GM12878 (cell line): ENCODE measurements at regions not wholly inside any gene's neighbourhood (a gene's known extent, or its start where the extent isn't known, plus 50 kb on each side); places are given as distances from the start of the nearest gene placed in this dataset.

ENCODE experiments used
- ATAC-seq: fragments of 200-7000 bp; cut with Tn5 transposase; 3 replicates; pipeline ENCODE4 v1.9.1; 2020; ENCODE audit warnings: mild to moderate bottlenecking, moderate library complexity
- BruUV-seq: library from RNA; stranded (reverse); fragments of 400-500 nt; replicated peaks from 2 replicates; lab custom pipeline; 2021; lab: Mats Ljungman, UMichigan
- CTCF ChIA-PET: fragments of 300-600 bp; sonication (Branson Sonifier 250); formaldehyde crosslinking; extraction: SDS; loops from one replicate; lab custom pipeline; 2021; ENCODE audit warnings: inconsistent platforms; lab: Yijun Ruan, JAX
- POLR2A ChIA-PET: fragments of 350-600 bp; formaldehyde crosslinking; extraction: SDS; loops from one replicate; lab custom pipeline; 2021; ENCODE audit warnings: inconsistent platforms; lab: Charles Lee
- RAD21 ChIA-PET: fragments of 300-600 bp; sonication (Branson Sonifier 250); formaldehyde crosslinking; loops from one replicate; lab custom pipeline; 2023; ENCODE audit warnings: antibody characterized with exemption; ENCODE audit not compliant: unreplicated experiment; lab: Charles Lee
- SMC1A ChIA-PET: fragments of 300-600 bp; sonication (Branson Sonifier 250); formaldehyde crosslinking; loops from one replicate; lab custom pipeline; 2023; ENCODE audit not compliant: unreplicated experiment, uncharacterized antibody; lab: Charles Lee
- DNase-seq: peaks from one replicate; pipeline ENCODE4 v3.0.0-alpha.2; 2011; ENCODE audit warnings: low read depth, low spot score
- FAIRE-seq: peaks from 3 replicates; lab custom pipeline; 2011; peaks lifted over from hg19 to GRCh38; lab: Jason Lieb, UNC
- H2AFZ ChIP-seq: 2 replicates; pipeline ENCODE4 v1.6.0; 2011; ENCODE audit warnings: low read depth, low read length, control low read depth; ENCODE audit not compliant: control insufficient read depth
- H3K27ac ChIP-seq: 2 replicates; pipeline ENCODE4 v1.5.1; 2011; ENCODE audit warnings: control low read depth; ENCODE audit not compliant: control insufficient read depth, insufficient read depth
- H3K27me3 ChIP-seq, 2 experiments: replicated peaks in 1 of 2; 2 replicates each; pipeline versions ENCODE4 v1.6.0 to v1.6.1; 2011; ENCODE audit warnings: low read length in 1 of 2; ENCODE audit not compliant: control insufficient read depth in 2 of 2, insufficient read depth in 2 of 2
- H3K36me3 ChIP-seq, 2 experiments: 2 replicates each; pipeline ENCODE4 v1.5.1; 2011; ENCODE audit warnings: low read length in 1 of 2; ENCODE audit not compliant: control insufficient read depth in 2 of 2, insufficient read depth in 2 of 2
- H3K4me1 ChIP-seq: 2 replicates; pipeline ENCODE4 v1.6.1; 2011; ENCODE audit warnings: mild to moderate bottlenecking, low read length, moderate library complexity, mixed read lengths; ENCODE audit not compliant: control insufficient read depth, insufficient read depth
- H3K4me2 ChIP-seq: 2 replicates; pipeline ENCODE4 v1.6.0; 2011; ENCODE audit warnings: control low read depth; ENCODE audit not compliant: control insufficient read depth, insufficient read depth
- H3K4me3 ChIP-seq: fragments of 200-600 bp; sonication (generic); 2 replicates; pipeline ENCODE4 v1.5.1; 2016
- H3K79me2 ChIP-seq: 2 replicates; pipeline ENCODE4 v1.6.0; 2011; ENCODE audit warnings: low read length; ENCODE audit not compliant: control insufficient read depth, insufficient read depth
- H3K9ac ChIP-seq: 2 replicates; pipeline ENCODE4 v1.8.0; 2011; ENCODE audit warnings: low read length, control low read depth, mixed read lengths; ENCODE audit not compliant: control insufficient read depth, insufficient read depth
- H3K9me3 ChIP-seq: replicated peaks from 3 replicates; pipeline ENCODE4 v1.5.1; 2011; ENCODE audit warnings: mild to moderate bottlenecking, low read length; ENCODE audit not compliant: control insufficient read depth, insufficient read depth
- H4K20me1 ChIP-seq: 2 replicates; pipeline ENCODE4 v1.6.0; 2011; ENCODE audit not compliant: control insufficient read depth, insufficient read depth
- ATF3 ChIP-seq: IDR thresholded peaks from 2 replicates; pipeline ENCODE4 v1.6.1; 2011; ENCODE audit warnings: low read depth, mild to moderate bottlenecking, low read length, moderate library complexity, borderline replicate concordance; ENCODE audit errors: extremely low read depth
- CBX5 ChIP-seq: sonication (generic); IDR thresholded peaks from 2 replicates; pipeline ENCODE4 v1.6.1; 2016; ENCODE audit warnings: low read depth, moderate library complexity, mild to moderate bottlenecking, inconsistent platforms
- CEBPB ChIP-seq, 2 experiments: fragments of 150-350 bp in 1 of 2; IDR thresholded peaks; 2 replicates each; pipeline ENCODE4 v1.6.1; 2012 to 2014; ENCODE audit warnings: low read depth in 2 of 2, low read length in 2 of 2, borderline replicate concordance in 1 of 2, inconsistent platforms in 1 of 2
- CEBPZ ChIP-seq: fragments of 150-350 bp; IDR thresholded peaks from 2 replicates; pipeline ENCODE4 v1.6.1; 2016; ENCODE audit warnings: low read depth, low read length
- DPF2 ChIP-seq: fragments of 450-650 bp; IDR thresholded peaks from 2 replicates; pipeline ENCODE4 v1.6.1; 2017; ENCODE audit warnings: mild to moderate bottlenecking
- EP300 ChIP-seq, 2 experiments: fragments of 150-350 bp in 1 of 2; IDR thresholded peaks; 2 replicates each; pipeline ENCODE4 v1.6.1; 2011 to 2012; ENCODE audit warnings: low read depth in 2 of 2, low read length in 2 of 2, borderline replicate concordance in 1 of 2, improper control_type of control experiment in 1 of 2, inconsistent platforms in 1 of 2; ENCODE audit not compliant: control insufficient read depth in 1 of 2
- IKZF2 ChIP-seq, 2 experiments: fragments of 450-650 bp; IDR thresholded peaks; 2 replicates each; pipeline ENCODE4 v1.6.1; 2017; ENCODE audit warnings: mild to moderate bottlenecking in 2 of 2, moderate library complexity in 2 of 2
- IRF4 ChIP-seq: IDR thresholded peaks from 2 replicates; pipeline ENCODE4 v1.6.1; 2011; ENCODE audit warnings: low read depth, low read length
- NR2F1 ChIP-seq: fragments of 450-650 bp; conservative IDR thresholded peaks from 2 replicates; pipeline ENCODE4 v1.6.1; 2017; ENCODE audit warnings: mild to moderate bottlenecking
- POLR2AphosphoS5 ChIP-seq: IDR thresholded peaks from 2 replicates; pipeline ENCODE4 v1.6.1; 2011; ENCODE audit warnings: mild to moderate bottlenecking, low read length, inconsistent platforms
- POU2F2 ChIP-seq: IDR thresholded peaks from 3 replicates; pipeline ENCODE4 v1.6.1; 2011; ENCODE audit warnings: low read depth, mild to moderate bottlenecking, low read length, borderline replicate concordance
- RAD21 ChIP-seq: IDR thresholded peaks from 2 replicates; pipeline ENCODE4 v1.6.1; 2011; ENCODE audit warnings: mild to moderate bottlenecking, low read depth, low read length, moderate library complexity; ENCODE audit not compliant: insufficient read depth
- SMARCA5 ChIP-seq: fragments of 450-650 bp; IDR thresholded peaks from 2 replicates; pipeline ENCODE4 v1.6.1; 2017; ENCODE audit warnings: mild to moderate bottlenecking
- SP1 ChIP-seq: IDR thresholded peaks from one replicate; pipeline ENCODE4 v1.6.1; 2011; ENCODE audit warnings: low read depth, low read length
- SUZ12 ChIP-seq: fragments of 200-600 bp; sonication (generic); IDR thresholded peaks from one replicate; pipeline ENCODE4 v1.6.1; 2018; ENCODE audit warnings: antibody characterized with exemption, mild to moderate bottlenecking; ENCODE audit not compliant: unreplicated experiment
- TBL1XR1 ChIP-seq: IDR thresholded peaks from 2 replicates; pipeline ENCODE4 v1.6.1; 2012; ENCODE audit warnings: low read depth, low read length, improper control_type of control experiment
- ZNF24 ChIP-seq: fragments of 450-650 bp; IDR thresholded peaks from 2 replicates; pipeline ENCODE4 v1.6.1; 2017; ENCODE audit warnings: antibody characterized with exemption, mild to moderate bottlenecking
- WGBS: methylation state at CpG from one replicate; pipeline ENCODE4 v1.1.6; 2016; ENCODE audit warnings: low lambda C conversion rate; ENCODE audit not compliant: insufficient replicate concordance, insufficient coverage; ENCODE audit errors: missing lambda C conversion rate; 5-methylcytosine and 5-hydroxymethylcytosine counted together
- in situ Hi-C: fragments of 300-500 bp; cut with MboI; formaldehyde crosslinking; loops from 9 replicates; pipeline ENCODE4 v1.14.3; 2018; ENCODE audit warnings: mixed read lengths
- intact Hi-C: fragments of 100-400 bp; cut with micrococcal nuclease; formaldehyde crosslinking; loops from one replicate; pipeline ENCODE4 v1.14.2; 2022; ENCODE audit not compliant: unreplicated experiment
- TF ChIP-seq, protein P1 (sequence below): IDR thresholded peaks from 2 replicates; pipeline ENCODE4 v1.6.1; 2012; ENCODE audit warnings: low read length, inconsistent platforms

- POLR2A ChIA-PET: interaction anchor here (0.6 to 2.0 kb wide), 10 partner anchors 10 to 99 kb away, joined by 3 to 16 read pairs (median 6); no protein-coding TSS in a partner anchor
- no peaks in the 10 kb centered on the region for H3K79me2 ChIP-seq
- H3K4me2 ChIP-seq: peak overlapping the region; percentile 90
- no peaks in the 10 kb centered on the region for H3K9me3 ChIP-seq
- no peaks in the 10 kb centered on the region for H4K20me1 ChIP-seq
- in situ Hi-C loops (no loop called here), intact Hi-C loops (loop anchor here (1.0 to 5.0 kb wide), 4 partner anchors 21 to 1068 kb away; no protein-coding TSS in a partner anchor)
- BruUV-seq: TSS peak; percentile 92
- peak overlapping the region; percentile 96 for H3K27ac ChIP-seq
- SMC1A ChIA-PET: interaction anchor here (0.6 to 4.5 kb wide), 26 partner anchors 8 to 148 kb away, joined by 3 to 37 read pairs (median 4); no protein-coding TSS in a partner anchor
- peaks cover 43% of the 10 kb centered on the region for H3K4me1 ChIP-seq
- no peaks in the 10 kb centered on the region for H3K36me3 ChIP-seq
- peak; percentile 94 for DNase-seq
- CTCF ChIA-PET: interaction anchor here (0.5 to 2.7 kb wide), 23 partner anchors 10 to 836 kb away, joined by 3 to 18 read pairs (median 3); partner anchors contain the start of gene RDX
- peak; percentile 92 for FAIRE-seq
- RAD21 ChIA-PET: interaction anchor here (0.6 to 2.8 kb wide), 21 partner anchors 9 to 485 kb away, joined by 3 to 26 read pairs (median 4); partner anchors contain the start of gene RDX
- peak; percentile 86 for ATAC-seq
- peak overlapping the region; percentile 38; the same call in 1 of the 2 replicates for H3K4me3 ChIP-seq
- under 1% methylated on average over 7 of the region's 7 CpGs for whole genome bisulfite sequencing
- peak overlapping the region; percentile 60 for H3K9ac ChIP-seq
- H3K27me3 ChIP-seq: no peaks in the 10 kb centered on the region
- peak overlapping the region; percentile 78 for H2AFZ ChIP-seq
- TF ChIP-seq IKZF2 (IDR thresholded peaks at IDR 0.05): peak; percentile 98 to 99
- TF ChIP-seq TBL1XR1: peak; percentile 72
- TF ChIP-seq EP300 (IDR thresholded peaks at IDR 0.05; ENCODE audit: borderline replicate concordance in 1 of 2, control insufficient read depth in 1 of 2, low read depth in 2 of 2, low read length in 2 of 2): peak; percentile 94 to 99
- TF ChIP-seq IRF4: peak; percentile 92
- 0 out of 4 replicates have a peak, but pooled peaks of 1 of the 2 experiments have one; percentile 58 for TF ChIP-seq CEBPB (IDR thresholded peaks at IDR 0.05; ENCODE audit: borderline replicate concordance in 1 of 2, low read depth in 2 of 2, low read length in 2 of 2)
- no peak; the same call in 1 of the 2 replicates for TF ChIP-seq SMARCA5
- TF ChIP-seq RAD21: peak; percentile 51
- no peak for TF ChIP-seq CEBPZ
- TF ChIP-seq CBX5: 0 out of 2 replicates have a peak, but pooled peaks have one; percentile 64
- TF ChIP-seq SUZ12: no peak
- peak; percentile 99 for TF ChIP-seq DPF2
- no peak for TF ChIP-seq ATF3
- no peak; the same call in 1 of the 2 replicates for TF ChIP-seq ZNF24
- peak; percentile 38; the same call in 1 of the 2 replicates for TF ChIP-seq POLR2AphosphoS5
- peak; percentile 58; the same call in 1 of the 2 replicates for TF ChIP-seq NR2F1
- TF ChIP-seq, protein P1, sequence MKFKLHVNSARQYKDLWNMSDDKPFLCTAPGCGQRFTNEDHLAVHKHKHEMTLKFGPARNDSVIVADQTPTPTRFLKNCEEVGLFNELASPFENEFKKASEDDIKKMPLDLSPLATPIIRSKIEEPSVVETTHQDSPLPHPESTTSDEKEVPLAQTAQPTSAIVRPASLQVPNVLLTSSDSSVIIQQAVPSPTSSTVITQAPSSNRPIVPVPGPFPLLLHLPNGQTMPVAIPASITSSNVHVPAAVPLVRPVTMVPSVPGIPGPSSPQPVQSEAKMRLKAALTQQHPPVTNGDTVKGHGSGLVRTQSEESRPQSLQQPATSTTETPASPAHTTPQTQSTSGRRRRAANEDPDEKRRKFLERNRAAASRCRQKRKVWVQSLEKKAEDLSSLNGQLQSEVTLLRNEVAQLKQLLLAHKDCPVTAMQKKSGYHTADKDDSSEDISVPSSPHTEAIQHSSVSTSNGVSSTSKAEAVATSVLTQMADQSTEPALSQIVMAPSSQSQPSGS: peak; percentile 85
- TF ChIP-seq SP1: peak; percentile 84
- peak; percentile 90; the same call in 2 of the 3 replicates for TF ChIP-seq POU2F2
Measured at GRCh38 chr11:110349138-110349996, 53.0 kb upstream of the RDX start.
